Thyroid gland (tissue), 4 donors: ENCODE measurements at regions not wholly inside any gene's neighbourhood (a gene's known extent, or its start where the extent isn't known, plus 50 kb on each side); places are given as distances from the start of the nearest gene placed in this dataset.

Source experiments
- POLR2A ChIP-seq, 2 donors: fragments of 450-650 bp; IDR thresholded peaks; one replicate each; pipeline ENCODE4 v1.6.1; 2017; ENCODE audit warnings: antibody characterized with exemption in 2 of 2, mild to moderate bottlenecking in 2 of 2, moderate library complexity in 1 of 2
- TF ChIP-seq, protein P1 (sequence below), 6 experiments: fragments of 200-600 bp in 3 of 6; fragments of 450-650 bp in 3 of 6; sonication (generic) in 3 of 6; IDR thresholded peaks; one replicate each; pipeline ENCODE4 v1.5.1; 2016 to 2019; ENCODE audit warnings: antibody characterized with exemption in 6 of 6, mild to moderate bottlenecking in 2 of 6, inconsistent platforms in 1 of 6, moderate library complexity in 1 of 6

GRCh38 chr12:39124768-39125167 lies 219.4 kb upstream of the CPNE8 start:
- TF ChIP-seq, protein P1, sequence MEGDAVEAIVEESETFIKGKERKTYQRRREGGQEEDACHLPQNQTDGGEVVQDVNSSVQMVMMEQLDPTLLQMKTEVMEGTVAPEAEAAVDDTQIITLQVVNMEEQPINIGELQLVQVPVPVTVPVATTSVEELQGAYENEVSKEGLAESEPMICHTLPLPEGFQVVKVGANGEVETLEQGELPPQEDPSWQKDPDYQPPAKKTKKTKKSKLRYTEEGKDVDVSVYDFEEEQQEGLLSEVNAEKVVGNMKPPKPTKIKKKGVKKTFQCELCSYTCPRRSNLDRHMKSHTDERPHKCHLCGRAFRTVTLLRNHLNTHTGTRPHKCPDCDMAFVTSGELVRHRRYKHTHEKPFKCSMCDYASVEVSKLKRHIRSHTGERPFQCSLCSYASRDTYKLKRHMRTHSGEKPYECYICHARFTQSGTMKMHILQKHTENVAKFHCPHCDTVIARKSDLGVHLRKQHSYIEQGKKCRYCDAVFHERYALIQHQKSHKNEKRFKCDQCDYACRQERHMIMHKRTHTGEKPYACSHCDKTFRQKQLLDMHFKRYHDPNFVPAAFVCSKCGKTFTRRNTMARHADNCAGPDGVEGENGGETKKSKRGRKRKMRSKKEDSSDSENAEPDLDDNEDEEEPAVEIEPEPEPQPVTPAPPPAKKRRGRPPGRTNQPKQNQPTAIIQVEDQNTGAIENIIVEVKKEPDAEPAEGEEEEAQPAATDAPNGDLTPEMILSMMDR (IDR thresholded peaks at IDR 0.05), result no peak
- no peak for TF ChIP-seq POLR2A (IDR thresholded peaks at IDR 0.05)
